OCI-M1 (cell line): ENCODE measurements at regions not wholly inside any gene's neighbourhood (a gene's known extent, or its start where the extent isn't known, plus 50 kb on each side); places are given as distances from the start of the nearest gene placed in this dataset.
A peak's percentile ranks its signal among the peaks of the same experiment; 100 is the strongest.
"Not testable (repeated sequence)": the region's sequence is repeated elsewhere in the genome, so short reads cannot be mapped to it uniquely, and the experiment has no call there.

ENCODE experiments used
- DNase-seq: peaks from one replicate; lab custom pipeline; 2025; lab: John Stamatoyannopoulos, UW

DNA sequence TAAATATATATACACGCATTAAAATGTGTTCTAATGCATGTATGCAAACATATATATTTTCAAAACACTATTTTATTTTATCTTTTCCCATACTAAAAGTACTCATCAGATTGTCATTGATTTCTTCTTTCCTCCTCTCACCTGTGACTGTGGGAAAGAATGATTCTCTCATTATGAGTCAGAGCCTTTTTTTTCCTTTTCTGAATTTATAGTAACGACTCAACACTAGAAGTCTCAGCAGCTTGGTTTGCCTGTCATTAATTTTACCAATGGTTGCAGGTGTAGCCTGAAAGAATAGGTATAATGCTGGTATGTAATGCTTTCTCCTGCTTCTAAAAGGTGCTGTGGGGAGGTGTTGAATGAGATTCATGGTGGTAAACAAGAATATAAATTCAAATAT lies 328.7 kb downstream of the UTRN start:
- DNase-seq, result no peak

DNA sequence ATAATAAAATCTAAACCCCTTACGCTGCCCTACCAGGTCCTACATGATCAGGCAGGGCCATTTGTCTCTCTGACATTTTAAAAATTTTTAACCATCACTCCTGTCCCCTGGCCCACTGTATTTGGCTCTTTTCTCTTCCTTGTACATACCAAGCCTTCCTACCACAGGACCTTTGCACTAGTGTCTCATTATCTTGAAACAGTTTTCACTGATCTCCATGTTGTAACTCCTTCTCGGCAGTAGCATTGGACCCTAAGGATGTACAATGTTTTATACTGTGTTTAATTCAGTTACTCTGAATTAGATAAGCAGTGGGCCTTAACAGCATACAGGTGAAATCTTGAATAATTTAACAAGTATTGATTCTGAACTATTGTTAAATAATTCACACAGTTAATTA lies 330.7 kb downstream of the UTRN start:
- no peak for DNase-seq

DNA sequence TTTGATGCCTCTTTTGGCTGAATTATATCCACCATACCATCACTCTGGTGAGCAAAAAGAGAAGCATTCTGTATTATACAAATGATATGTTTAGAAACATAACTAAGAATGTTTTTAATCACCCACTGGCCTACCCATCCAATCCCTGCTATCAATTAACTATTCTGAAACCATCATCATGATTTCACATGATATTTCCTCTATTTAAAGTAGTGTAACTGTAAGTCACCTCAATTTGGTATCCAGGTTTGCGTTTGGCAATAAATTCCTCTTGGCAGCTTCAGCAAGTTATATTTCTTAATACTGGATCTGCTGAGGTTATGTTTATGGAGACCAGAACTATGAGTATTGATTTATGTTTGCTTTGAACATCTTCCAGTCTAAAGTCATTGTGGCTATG lies 332.1 kb downstream of the UTRN start:
- no peak for DNase-seq

DNA sequence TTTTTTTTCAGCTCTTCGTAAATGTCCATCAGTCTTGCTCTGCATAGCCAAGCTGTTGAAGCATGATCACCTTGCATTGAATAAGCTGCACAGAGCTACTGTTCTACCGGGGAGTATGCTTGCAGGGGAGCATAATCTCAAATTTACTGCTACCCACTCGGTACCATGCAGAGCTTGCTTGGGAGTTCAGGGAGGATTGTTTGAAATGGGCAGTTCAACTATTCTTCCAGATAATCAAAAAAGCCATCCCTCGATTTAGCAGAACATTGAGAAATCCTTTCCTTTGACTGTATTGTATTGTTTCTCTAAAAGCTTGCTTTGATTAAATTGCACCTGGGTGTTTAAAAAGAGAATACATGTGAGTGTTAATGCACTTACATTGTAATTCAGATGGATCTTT lies 332.6 kb downstream of the UTRN start:
- no peak for DNase-seq

DNA sequence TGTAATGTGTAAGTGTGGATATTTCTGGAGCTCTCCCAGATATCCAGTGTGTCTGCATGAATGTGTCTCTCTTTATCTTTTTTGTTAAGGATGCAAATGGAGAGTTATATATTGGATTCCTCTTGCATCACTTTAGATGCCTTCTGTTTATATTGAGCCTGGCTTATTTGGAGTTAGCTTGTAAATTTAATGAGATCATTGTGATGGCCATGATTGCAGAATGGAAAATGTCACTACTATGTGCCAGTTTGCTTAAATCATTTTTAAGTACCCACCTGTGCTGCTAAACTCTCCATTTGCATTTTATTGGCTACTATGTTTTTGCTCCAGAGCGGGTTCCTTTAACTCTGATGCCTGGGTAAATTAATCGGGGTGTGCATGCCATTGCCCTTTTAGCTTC lies 334.8 kb downstream of the UTRN start:
- no peak for DNase-seq

DNA sequence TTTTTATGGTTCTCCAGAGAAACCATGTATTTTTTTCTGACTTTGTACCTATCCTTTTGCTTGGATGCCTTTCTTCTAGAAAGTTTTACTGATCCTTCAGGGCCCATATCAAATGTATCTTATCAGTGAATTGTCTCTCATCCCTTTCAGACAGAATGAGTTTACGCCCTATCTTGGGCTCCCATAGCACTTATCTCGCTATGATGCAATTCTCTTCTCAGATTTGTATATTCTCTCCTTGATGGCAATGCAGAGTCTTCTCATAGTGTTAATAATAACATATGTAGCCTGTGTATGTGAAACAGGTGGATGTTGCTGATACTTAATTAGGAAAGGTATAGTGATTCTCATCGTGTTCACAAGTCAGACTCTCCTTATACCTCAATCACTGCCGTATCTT lies 336.2 kb downstream of the UTRN start:
- peak; percentile 15 for DNase-seq

DNA sequence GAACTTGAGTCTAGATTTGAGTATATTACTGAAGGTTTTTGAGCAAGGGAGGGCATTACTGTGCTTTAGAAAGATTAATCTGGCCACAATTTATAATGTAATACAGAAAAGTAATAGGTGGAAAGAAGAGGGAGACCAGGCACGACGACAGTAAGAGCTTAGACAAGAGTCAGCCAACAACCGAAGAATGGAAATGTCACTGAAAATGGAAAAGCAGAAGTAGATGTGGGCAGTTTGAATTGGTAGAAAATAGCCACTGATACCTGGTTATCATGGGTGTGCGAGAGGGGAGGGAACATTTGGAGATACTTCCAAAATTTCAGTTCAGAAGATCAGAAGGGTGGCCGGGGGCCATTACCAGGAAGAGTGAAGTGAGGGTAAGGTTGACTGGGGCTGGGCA lies 339.1 kb downstream of the UTRN start:
- DNase-seq, result peak; percentile 55

DNA sequence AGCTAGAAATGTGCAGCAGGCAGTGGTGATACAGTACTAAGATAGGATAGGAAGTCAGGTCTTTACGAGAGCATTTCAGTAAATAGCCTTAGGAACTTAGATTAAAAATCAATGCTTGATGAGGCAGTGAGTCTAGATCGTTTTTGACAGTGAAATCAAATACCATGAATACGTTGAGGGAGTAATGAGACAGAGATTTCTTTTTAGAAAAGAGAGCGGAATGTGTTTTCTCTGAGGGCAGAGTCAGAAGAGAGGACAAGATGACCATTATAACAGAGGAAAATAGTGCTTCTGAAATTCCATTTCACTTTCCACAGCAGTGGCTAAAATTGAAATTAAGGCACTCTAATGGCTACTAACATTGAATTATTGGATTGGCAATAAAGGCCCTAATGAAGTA lies 339.6 kb downstream of the UTRN start:
- DNase-seq, result no peak

DNA sequence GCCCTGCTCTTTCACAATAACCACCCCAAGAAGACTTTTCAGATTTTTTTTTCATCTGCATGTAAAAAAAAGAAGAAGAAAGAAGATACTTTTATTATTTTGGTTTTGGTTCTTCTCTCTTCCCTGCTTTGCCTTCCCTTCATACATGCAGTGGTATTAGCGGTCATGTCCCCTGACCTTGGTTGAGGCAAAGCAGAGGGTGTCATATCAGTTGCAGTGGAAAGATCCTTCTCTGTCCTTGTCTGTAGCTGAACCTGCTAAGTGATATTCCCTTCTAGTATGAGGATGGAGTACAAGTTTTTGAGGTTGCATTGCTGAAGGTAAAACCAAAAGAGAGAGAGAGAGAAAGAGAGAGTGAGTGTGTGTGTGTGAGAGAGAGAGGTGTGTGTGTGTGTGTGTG lies 345.7 kb downstream of the UTRN start:
- no peak for DNase-seq

DNA sequence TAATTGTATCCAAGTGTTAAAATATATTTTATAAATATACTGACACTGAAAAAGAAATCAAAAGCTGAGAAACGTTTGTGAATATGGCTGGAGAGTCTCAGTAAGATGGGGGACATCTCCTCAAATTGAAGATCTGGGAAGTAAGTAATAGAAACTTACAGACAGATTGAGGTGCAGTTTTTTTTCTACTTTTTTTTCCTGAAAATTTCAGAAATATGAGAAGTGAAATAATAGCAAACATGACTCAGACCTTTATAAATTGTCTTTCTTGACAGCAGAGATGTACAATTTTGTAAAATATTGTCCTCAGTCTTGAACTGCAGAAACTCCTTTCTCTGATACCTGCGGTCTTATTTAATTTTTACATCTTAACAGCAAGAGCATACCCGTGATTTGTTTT lies 347.1 kb downstream of the UTRN start:
- no peak for DNase-seq

DNA sequence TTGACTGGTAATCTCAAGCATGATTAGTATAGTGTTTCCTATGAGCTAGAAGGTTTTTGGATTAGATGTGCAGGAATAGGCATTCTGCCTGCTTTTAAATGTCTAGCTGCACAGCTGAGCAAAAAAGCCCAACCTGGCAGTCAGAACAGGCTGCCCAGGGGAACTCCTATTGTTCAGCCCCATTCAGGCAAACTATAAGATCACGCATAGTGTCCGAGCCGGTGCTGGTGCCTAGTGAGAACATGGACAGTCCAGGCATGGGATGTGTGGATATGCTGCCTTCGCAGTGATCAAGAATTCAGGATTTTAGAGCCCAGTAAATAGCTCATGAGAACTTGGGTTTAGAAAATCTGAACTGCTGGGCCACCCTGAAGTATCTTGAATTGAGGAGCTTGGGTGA lies 348.8 kb downstream of the UTRN start:
- no peak for DNase-seq

DNA sequence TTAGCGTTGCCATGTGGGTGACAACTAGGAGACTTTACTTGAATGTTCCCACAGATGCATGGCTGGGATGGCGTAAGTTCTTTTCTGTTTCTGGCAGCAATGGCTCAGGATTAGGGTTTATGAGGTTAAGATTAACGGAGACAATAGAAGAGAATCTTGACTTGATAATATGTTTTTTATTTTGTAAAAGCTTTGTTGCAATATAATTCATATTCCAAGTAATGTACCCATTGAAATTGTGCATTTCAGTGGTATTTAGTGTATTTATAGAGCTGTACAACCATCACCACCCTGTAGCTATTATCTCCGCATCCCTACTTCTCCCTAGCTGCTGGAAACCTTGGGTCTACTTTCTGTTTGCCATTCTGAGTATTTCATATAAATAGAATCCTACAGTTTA lies 349.2 kb downstream of the UTRN start:
- DNase-seq, result no peak

DNA sequence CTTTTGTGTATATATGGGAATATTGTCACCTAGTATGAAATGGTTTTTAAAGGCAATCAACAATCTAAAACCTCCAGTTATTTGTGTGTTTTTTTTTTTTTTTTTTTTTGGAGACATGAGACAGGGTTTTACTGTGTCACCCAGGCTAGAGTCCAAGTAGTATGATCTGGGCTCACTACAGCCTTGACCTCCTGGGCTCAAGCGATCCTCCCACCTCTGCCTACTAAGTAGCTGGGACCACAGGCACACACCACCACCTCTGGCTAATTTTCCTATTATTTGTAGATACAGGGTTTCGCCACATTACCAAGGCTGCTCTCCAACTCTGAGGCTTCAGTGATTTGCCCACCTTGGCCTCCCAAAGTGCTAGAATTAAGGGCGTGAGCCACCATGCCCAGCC lies 349.9 kb downstream of the UTRN start:
- DNase-seq, result no peak

DNA sequence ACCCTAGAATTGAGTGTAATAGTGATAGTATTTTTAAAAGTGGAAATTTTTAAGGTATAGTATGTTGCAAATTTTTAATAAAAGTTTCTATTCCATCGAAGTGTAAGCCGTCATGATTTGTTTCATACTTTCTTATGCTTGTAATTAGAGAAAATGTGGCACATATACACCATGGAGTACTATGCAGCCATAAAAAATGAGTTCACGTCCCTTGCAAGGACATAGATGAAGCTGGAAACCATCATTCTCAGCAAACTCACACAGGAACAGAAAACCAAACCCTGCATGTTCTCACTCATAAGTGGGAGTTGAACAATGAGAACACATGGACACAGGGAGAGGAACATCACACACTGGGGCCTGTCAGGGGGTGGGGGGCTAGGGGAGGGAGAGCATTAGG lies 350.9 kb downstream of the UTRN start:
- not testable (repeated sequence) for DNase-seq

DNA sequence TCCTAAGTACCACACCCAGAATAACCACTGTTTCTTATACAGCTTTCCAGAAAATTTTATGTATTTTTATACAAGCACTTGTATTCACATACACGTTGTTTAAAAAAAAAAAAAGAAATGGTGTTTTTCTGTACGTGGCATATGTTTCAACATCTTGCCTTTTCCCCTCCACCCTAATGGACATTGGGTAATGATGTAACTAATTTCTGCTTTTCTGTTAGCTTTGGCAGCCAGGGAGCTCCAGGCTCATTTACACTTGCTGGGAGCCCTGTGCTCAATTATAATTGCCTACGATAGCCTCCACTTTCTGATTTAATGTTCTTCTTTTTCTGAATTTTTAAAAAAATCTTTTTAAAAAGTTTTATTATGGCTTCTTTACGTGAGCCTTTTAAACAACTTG lies 352.4 kb downstream of the UTRN start:
- no peak for DNase-seq

DNA sequence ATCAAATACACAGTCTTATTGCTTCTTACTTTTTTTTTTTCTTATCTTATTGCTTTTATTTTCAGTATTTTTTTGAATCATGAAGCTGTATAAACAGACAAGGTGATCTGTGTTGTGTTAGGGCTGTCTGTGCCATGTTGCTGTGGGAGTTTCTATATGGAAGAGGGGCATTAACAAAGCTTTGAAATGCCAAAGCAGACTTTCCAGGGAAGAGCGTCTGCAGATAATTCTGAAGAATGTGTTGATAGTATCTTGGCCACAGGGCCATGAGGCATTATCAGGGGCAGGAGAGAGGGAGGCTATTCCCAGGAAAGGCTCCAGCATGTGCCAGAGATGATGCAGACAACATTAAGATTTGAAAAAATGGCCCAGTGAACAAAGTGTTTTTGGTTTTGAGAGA lies 354.5 kb downstream of the UTRN start:
- DNase-seq, result no peak

DNA sequence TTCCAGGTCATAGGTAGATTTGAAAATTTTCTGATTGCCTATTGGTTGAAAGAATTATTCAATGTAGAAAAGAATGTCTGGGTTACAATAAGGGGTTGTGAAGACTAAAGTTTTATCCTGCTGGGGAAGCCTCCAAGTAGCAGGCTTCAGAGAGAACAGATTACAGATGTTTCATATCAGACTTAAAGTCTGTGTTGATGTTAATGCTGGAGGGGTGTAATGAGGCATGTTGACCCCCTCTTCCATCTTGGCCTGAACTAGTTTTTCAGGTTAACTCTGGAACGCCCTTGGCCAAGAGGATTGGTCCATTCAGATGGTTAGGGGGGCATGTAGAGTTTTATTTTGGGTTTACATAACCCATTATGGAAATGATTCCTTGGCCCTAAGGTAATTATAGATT lies 356.2 kb downstream of the UTRN start:
- DNase-seq, result no peak

DNA sequence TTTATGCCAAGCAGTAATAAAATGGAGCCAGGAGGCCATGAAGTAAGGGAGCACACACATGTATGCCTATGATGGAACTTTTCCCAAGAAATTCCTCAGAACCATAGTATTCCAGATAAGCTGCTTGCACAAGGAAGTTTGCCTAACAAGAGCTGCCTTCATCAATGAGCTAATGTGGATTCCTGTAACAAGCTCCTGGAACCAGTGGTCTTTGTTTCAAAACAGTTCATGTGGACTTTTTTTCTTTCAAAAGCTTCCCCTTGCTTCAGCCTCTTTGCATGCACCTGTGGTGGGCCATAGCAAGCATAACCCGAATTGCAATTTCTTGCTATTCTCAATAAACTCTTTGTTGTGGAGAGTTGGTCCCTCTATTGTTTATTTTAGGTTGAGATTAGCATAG lies 359.6 kb downstream of the UTRN start:
- no peak for DNase-seq

DNA sequence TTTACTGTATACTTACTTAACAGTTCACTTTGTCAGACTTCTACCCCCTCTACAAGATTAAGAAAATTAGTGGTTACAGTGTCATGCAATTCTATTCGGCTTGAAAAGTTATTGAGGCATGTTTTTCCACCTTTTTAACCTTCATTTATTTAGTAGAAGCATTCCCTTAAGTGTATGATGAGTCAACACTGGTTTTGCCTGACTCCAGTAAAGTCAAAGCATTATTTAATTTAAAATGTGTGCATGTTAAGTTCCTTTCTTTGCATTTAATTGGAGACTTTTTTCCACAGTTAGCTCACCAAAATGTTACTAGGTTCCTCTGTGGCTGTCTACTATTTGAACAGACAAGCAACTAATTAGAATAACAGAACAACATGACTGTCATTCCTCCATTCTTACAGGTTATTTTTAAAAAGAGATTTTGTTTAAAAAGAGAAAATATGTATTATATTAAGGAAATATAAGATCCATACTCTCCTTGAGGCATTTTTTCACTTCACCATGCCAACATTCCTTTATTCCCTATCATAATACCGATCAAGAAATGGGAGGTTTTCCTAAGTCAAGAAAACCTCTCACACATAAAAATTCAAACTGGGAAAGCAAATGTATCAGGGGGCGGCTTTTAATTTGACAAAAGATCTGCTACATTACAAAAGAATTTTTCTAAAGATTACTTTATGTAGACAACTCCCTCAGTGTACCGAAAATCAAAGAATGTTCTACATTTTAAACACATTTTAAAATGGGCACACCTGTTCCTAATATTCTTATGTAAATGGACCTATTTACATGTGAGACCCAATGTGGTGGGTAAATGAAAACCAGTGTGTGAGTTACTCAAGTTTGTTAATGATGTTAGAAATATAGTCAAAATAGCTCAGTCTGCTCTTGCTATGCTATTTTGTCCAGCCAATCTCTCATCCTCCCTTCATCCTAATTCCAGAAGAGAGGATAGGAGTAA lies 361.2 kb downstream of the UTRN start:
- no peak for DNase-seq

DNA sequence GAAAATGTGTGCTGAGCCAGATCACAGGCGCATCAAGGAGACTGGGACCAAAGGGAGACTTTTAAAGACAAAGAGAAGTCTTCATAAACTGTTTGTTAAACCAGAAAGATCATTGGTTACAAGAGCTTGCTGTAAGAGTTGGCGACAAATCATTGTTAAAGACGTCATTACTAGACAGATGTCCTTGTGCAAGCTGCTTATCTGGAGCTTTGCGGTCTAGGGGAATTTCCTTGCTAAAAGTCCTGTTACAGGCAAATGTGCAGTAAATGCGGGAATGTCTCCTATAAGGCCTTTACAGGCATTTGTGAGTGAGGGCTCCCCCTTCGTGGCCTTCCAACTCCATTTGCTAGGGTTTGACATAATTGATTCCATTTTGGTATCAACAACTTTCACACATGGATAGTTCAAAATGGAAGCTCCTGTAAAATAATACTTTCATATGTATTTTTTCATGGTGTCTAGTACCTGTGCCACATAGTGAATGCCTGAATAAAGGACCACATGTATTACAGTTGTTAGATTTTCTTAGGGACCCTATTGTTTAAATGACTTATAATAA lies 362.4 kb downstream of the UTRN start:
- no peak for DNase-seq

DNA sequence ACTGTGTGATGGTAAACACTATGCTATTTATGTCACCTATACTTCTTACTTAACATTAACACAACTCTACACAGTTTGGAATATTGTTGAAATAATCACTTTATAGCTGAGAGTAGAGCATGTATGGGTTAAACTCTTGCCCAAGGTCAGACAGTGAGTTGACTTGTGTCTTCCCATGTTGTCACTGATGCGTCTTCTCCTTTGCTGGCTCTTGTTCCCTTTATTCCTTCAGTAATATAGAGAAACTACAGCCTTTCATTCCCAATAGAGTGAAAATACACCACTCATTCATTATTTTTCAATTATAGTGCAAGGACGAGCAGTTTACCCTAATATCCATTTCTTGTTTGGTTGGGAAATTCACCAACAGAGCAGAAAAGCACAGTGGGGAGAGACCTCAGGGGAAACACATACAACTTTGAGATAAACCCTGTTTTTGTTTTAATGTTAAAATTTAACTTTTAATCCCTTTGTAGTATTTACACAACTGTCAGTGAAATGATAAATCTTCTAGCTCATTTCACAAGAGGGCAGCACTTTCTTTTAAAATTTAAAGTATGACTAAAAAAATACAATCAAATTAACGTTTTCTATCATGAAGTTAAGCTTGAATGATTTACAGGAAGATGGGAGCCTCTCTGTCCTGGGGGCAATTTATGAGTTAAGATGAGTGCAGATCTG lies 363.0 kb downstream of the UTRN start:
- DNase-seq, result peak; percentile 33

DNA sequence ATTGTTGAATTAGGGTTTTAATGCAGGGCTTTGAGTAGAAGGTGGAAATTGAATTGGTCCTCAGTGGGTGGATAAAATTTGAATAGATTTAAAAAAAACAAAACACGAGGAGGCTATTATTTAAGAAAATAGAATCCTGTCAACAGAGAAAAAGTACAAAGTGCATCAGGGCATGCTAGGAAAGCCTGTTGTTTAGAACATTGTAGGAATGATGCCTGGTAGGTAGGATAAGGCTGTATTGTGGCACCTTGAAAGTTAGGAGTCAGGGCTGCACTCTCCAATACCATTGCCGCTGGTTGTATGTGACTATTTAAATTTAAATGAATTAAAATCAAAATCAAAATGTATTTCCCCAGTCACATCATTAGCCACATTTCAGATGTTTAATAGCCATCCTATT lies 363.9 kb downstream of the UTRN start:
- DNase-seq, result no peak

DNA sequence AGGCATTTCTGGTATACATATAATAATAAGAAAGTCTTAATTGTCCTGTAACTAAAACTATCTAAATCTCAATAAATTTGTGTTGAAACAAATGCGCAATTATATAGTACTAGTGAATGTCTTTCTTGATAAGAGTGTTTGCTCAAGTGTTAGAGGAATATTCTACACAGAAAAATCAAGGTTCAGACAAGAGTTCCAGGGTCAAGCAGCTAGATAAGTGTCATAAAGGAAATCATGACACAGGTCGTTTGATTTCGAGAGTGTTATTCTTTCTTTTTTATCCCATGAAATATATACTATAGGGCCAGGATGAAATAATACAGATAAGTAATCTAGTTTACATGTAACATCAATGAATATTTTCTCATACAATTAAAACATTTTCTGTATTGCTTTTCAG lies 366.1 kb downstream of the UTRN start:
- DNase-seq, result no peak
